Heart right ventricle (tissue), 16 donors: ENCODE measurements at regions not wholly inside any gene's neighbourhood (a gene's known extent, or its start where the extent isn't known, plus 50 kb on each side); places are given as distances from the start of the nearest gene placed in this dataset.

Source experiments
- ATAC-seq, 8 donors: fragments of 200-7000 bp; cut with Tn5 transposase; one replicate each; pipeline ENCODE4 v1.9.1; 2020; ENCODE audit warnings: mild to moderate bottlenecking in 8 of 8, moderate library complexity in 8 of 8, moderate number of reproducible peaks in 1 of 8
- DNase-seq, 2 donors: peaks; one replicate each; pipeline ENCODE4 v3.0.0-alpha.2; 2020
- H3K27ac ChIP-seq, 10 donors: fragments of 200-600 bp; sonication (generic) in 2 of 10; one replicate each; pipeline versions ENCODE4 v1.5.0 to v1.8.0; 2020 to 2022; ENCODE audit warnings: mild to moderate bottlenecking in 3 of 10
- H3K27me3 ChIP-seq, 7 donors: fragments of 200-600 bp; one replicate each; pipeline ENCODE4 v1.8.0; 2021 to 2022; ENCODE audit warnings: mild to moderate bottlenecking in 2 of 7
- H3K36me3 ChIP-seq, 9 donors: fragments of 200-600 bp; sonication (generic) in 1 of 9; one replicate each; pipeline versions ENCODE4 v1.5.0 to v1.8.0; 2020 to 2022; ENCODE audit warnings: mild to moderate bottlenecking in 2 of 9
- H3K4me1 ChIP-seq, 9 donors: fragments of 200-600 bp; sonication (generic) in 1 of 9; one replicate each; pipeline versions ENCODE4 v1.5.0 to v1.8.0; 2020 to 2022; ENCODE audit warnings: mild to moderate bottlenecking in 4 of 9
- H3K4me3 ChIP-seq, 10 donors: fragments of 200-600 bp; sonication (generic) in 2 of 10; one replicate each; pipeline versions ENCODE4 v1.5.0 to v1.8.0; 2020 to 2022; ENCODE audit warnings: mild to moderate bottlenecking in 7 of 10, moderate library complexity in 2 of 10
- H3K9me3 ChIP-seq, 11 donors: fragments of 200-600 bp in 10 of 11; sonication (generic) in 2 of 11; one replicate each; pipeline versions ENCODE4 v1.5.0 to v1.8.0; 2013 to 2022; ENCODE audit warnings: mild to moderate bottlenecking in 2 of 11, control low read depth in 1 of 11, moderate library complexity in 1 of 11
- CTCF ChIP-seq, 9 donors: fragments of 200-600 bp; sonication (generic) in 2 of 9; IDR thresholded peaks; one replicate each; pipeline versions ENCODE4 v1.5.0 to v1.8.0; 2021 to 2022; ENCODE audit warnings: antibody characterized with exemption in 9 of 9, mild to moderate bottlenecking in 5 of 9, moderate library complexity in 1 of 9
- WGBS, 2 donors: extraction: QIAGEN DNeasy Blood & Tissue Kit; methylation state at CpG; one replicate each; pipeline ENCODE4 v1.1.7; 2013; ENCODE audit warnings: inconsistent platforms in 1 of 2; 5-methylcytosine and 5-hydroxymethylcytosine counted together
- intact Hi-C, 10 donors: fragments of 100-400 bp; cut with DNase I; formaldehyde crosslinking; loops; one replicate each; pipeline versions ENCODE4 v1.11.1 to v1.14.2; 2022
- donor health status: Arrhythmogenic right ventricular cardiomyopathy.
- donor health status: ischemic (EF 13 %, LVEDD 7.1; RV severe dilation, severe dysfunction).
- donor health status: healthy with polysubstance abuse.
- donor health status: DM: no; HTN: yes; CAD: no.
- donor health status: DM: no; HTN: no; CAD: no.
- donor health status: ischemic (EF 25% LVEDD 6.9; RV normal size, moderate dysfunction).
- donor health status: ischemic (EF 25% LVEDD 5.7; RV mildly dilated, moderate dysfunction).
- donor health status: healthy.
- donor health status: DM: yes; HTN: yes; CAD: no.
- donor health status: Ischemic cardiomyopathy.
- donor health status: ischemic (EF 35%, LVEDD 5.7; RV mildly dilated, moderate dysfunction).
- donor health status: nonischemic (EF 11% LVEDD 7.7; RV severe dilation, severe dysfunction).
- donor health status: DM: yes; HTN: yes; CAD: no.
- donor health status: PGD.
- donor health status: ischemic (EF 29% LVEDD 5.4; RV normal size, mild dysfunction).
- donor health status: nonischemic (EF 23%, LVEDD 6.1; RV moderate dilation, normal function).

- H3K27me3 ChIP-seq, result no peaks in the 10 kb centered on the region
- 84 to 91% methylated on average over 1 of the region's 1 CpG for WGBS, 2 donors
- TF ChIP-seq CTCF (IDR thresholded peaks at IDR 0.05), result no peak
- peaks cover 0 to 3% (median 0%) of the 10 kb centered on the region in 11 donors for H3K9me3 ChIP-seq
- DNase-seq, result no peak
- no peak overlapping the region for H3K27ac ChIP-seq
- no peak for ATAC-seq
- intact Hi-C loops, result no loop called here
- peaks cover 0 to 12% (median 5%) of the 10 kb centered on the region in 9 donors for H3K4me1 ChIP-seq
- no peaks in the 10 kb centered on the region for H3K36me3 ChIP-seq
- H3K4me3 ChIP-seq, result no peak overlapping the region
These were observed 278.1 kb upstream of the KCNMB2 start for GRCh38 chr3:178258121-178258520.

GRCh38 chr3:178259703-178260102 is 276.5 kb upstream of the KCNMB2 start:
- no peaks in the 10 kb centered on the region for H3K27me3 ChIP-seq
- H3K4me3 ChIP-seq, result no peak overlapping the region
- ATAC-seq (no peak), DNase-seq (no peak)
- intact Hi-C loops, result no loop called here
- TF ChIP-seq CTCF (IDR thresholded peaks at IDR 0.05), result no peak
- H3K9me3 ChIP-seq, result no peaks in the 10 kb centered on the region
- H3K36me3 ChIP-seq, result no peaks in the 10 kb centered on the region
- no peak overlapping the region for H3K27ac ChIP-seq
- peaks cover 0 to 12% (median 5%) of the 10 kb centered on the region in 9 donors for H3K4me1 ChIP-seq

GRCh38 chr3:178260887-178261565 is 275.2 kb upstream of the KCNMB2 start:
- WGBS, 2 donors, result 28 to 33% methylated on average over 4 of the region's 4 CpGs
- H3K4me3 ChIP-seq, result no peak overlapping the region
- H3K27ac ChIP-seq, result peak overlapping the region in 4 of 10 donors; percentile 7 to 35 (median 18)
- DNase-seq (no peak), ATAC-seq (no peak)
- TF ChIP-seq CTCF (IDR thresholded peaks at IDR 0.05), result no peak
- no peaks in the 10 kb centered on the region for H3K9me3 ChIP-seq
- no peaks in the 10 kb centered on the region for H3K27me3 ChIP-seq
- H3K36me3 ChIP-seq, result no peaks in the 10 kb centered on the region
- peaks cover 0 to 12% (median 5%) of the 10 kb centered on the region in 9 donors for H3K4me1 ChIP-seq
- intact Hi-C loops, result no loop called here

- TF ChIP-seq CTCF (IDR thresholded peaks at IDR 0.05), result no peak
- ATAC-seq (no peak), DNase-seq (no peak)
- no peaks in the 10 kb centered on the region for H3K9me3 ChIP-seq
- H3K36me3 ChIP-seq, result no peaks in the 10 kb centered on the region
- no peak overlapping the region for H3K4me3 ChIP-seq
- intact Hi-C loops, result no loop called here
- 76 to 78% methylated on average over 2 of the region's 2 CpGs for WGBS, 2 donors
- H3K4me1 ChIP-seq, result peaks cover 0 to 12% (median 5%) of the 10 kb centered on the region in 9 donors
- H3K27ac ChIP-seq, result no peak overlapping the region
- H3K27me3 ChIP-seq, result no peaks in the 10 kb centered on the region
These were observed 272.9 kb upstream of the KCNMB2 start for GRCh38 chr3:178263236-178263916.
